ENCODE measurements at regions not wholly inside any gene's neighbourhood (a gene's known extent, or its start where the extent isn't known, plus 50 kb on each side); places are given as distances from the start of the nearest gene placed in this dataset.
"Not testable (repeated sequence)": the region's sequence is repeated elsewhere in the genome, so short reads cannot be mapped to it uniquely, and the experiment has no call there.

DNA sequence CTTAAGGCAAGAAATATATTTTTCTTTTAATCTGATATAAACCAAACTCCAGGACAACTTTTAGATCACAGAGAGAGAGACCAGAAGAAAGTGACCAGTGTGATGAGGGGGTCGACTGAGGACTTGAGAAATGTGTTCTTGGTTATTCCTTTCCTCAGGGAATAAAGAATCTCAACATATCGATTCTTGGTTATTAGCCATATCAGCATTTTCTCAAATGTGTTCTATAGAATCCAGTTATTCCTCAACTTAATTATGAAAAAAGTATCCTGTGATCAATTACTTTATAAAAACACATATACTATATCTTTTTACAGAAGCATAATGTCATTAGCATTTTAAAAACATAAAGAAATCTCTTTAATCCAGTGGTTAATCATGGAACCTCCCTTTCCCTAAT is 222.1 kb upstream of the FAM3C start:
- no peak for DNase-seq

- DNase-seq, result no peak
Observed at GRCh38 chr7:121610243-121610642, 214.1 kb upstream of the FAM3C start.

- DNase-seq, result no peak
Observed at GRCh38 chr7:121609208-121609607, 213.1 kb upstream of the FAM3C start.

- DNase-seq, result no peak
Observed at GRCh38 chr7:121608785-121609184, 212.7 kb upstream of the FAM3C start.

DNA sequence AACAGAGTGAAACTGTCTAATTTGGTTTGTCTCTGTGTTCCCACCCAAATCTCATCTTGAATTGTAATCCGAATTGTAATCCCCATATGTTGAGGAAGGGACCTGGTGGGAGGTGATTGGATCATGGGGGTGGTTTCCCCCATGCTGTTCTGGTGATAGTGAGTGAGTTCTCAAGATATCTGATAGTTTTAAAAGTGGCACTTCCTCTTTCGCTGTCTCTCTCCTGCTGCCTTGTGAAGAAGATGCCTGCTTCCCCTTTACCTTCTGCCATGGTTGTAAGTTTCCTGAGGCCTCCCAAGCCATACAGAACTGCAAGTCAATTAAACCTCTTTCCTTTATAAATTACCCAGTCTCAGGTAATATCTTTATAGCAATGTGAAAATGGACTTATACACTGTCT is 212.1 kb upstream of the FAM3C start:
- not testable (repeated sequence) for DNase-seq

GRCh38 chr7:121605317-121605680 is 209.2 kb upstream of the FAM3C start:
- no peak for DNase-seq

- DNase-seq, result no peak
Observed at GRCh38 chr7:121604627-121605316, 208.7 kb upstream of the FAM3C start.

DNA sequence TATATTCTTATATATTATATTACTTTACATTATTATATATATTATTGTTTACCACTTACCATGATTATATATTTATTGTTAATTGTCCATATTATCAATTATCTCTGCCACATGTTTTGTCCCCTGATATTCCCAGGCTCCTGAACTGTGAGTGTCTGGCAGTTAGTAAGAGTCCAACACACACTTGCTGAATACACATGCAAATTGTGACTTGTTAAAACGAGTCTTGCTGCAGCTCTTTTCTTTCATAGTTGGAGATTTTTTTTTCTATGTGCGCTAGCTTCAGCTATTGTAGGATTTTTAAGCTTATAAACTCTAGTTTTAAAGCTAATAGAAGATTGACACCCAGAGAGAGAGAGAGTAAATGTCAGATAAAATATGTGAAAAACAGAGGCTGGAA is 207.8 kb upstream of the FAM3C start:
- no peak for DNase-seq

- no peak for DNase-seq
Observed at GRCh38 chr7:121599887-121600286, 203.8 kb upstream of the FAM3C start.

GRCh38 chr7:121595758-121596696 is 199.9 kb upstream of the FAM3C start:
- DNase-seq, result no peak

DNA sequence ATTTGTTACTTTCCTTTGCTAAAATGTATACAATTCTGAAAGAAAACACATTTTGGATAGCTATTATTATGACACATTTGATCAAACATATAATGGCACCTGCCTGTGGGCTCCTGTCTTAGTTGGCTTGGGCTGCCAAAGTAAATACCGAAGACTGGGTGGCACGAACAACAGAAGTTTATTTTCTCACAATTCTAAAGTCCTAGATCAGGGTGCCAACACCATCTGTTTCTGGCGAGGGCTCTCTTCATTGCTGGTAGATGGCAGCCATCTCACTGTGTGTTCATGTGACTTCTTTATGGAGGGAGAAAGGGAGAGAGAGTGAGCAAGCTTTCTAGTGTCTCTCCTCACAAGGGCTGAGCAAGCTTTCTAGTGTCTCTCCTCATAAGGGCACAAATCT is 195.8 kb upstream of the FAM3C start:
- no peak for DNase-seq

GRCh38 chr7:121587435-121587834 is 191.3 kb upstream of the FAM3C start:
- no peak for DNase-seq

- DNase-seq, result no peak
Observed at GRCh38 chr7:121582258-121582657, 186.2 kb upstream of the FAM3C start.

- DNase-seq, result no peak
Observed at GRCh38 chr7:121579639-121580038, 183.5 kb upstream of the FAM3C start.

- peak; percentile 4 for DNase-seq
Observed at GRCh38 chr7:121578669-121579068, 182.6 kb upstream of the FAM3C start.

- no peak for DNase-seq
Observed at GRCh38 chr7:121576148-121576917, 180.2 kb upstream of the FAM3C start.

DNA sequence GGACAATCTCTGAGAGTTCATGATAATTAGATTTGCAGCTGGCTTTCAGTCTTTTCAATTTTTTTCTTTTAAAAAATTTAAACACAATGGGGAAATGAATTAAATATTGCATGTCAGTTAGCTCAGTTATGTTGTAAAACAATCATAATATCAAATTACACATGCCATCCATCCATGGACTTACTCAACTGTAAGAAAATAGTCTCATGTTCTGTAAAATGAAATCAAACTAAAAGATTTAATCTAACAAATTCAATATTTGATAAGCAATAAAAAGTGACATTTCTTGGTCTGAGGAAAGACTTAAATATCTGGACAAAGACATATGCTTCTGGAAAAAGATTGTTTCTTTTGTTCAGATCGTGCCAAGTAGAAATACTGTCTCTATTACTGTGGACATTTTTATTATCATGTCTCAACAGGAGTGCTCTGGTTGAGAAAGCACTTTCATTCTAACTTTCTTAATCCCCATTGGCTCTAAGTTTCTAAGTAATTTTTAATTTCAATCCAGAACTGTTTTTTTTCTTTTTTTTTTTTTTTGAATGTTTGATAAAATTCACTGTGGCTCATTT is 179.2 kb upstream of the FAM3C start:
- no peak for DNase-seq

DNA sequence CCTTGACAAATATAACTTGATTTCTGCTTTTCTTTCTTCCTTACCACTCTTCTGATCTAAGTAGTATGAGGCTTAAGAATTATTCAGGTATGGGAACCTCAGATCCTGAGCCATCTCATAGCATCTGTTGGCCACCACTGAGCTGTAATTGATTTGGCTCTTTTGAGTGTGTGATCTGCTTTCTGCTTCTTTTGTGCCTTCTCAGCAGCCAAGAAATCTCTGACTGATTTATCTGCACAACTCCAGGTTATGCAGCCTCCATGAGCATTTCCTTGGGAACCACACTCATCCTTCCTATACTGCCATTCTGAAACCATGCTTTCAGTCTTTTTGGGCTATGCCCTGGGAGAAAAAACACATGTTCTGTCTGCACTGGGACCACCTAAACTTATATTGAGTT is 178.0 kb upstream of the FAM3C start:
- no peak for DNase-seq

DNA sequence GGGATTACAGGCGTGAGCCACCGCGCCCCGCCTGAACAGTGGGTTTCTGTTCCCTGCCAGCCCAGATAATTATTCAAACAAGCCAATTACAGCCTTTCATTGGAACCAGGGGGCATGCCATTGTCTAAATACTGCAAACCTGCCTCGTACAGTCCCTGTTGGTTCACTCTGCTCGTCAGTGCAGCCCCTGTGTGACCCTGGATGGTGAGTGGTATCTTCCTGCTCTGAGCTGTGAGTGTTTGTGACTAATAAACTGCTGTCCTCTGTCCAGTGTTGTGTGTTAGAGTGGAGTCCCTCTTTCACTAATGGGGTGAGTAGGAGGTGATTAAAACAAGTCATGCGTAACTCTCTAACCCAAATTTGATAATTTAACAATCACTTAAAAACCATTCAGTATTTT is 176.5 kb upstream of the FAM3C start:
- no peak for DNase-seq

DNA sequence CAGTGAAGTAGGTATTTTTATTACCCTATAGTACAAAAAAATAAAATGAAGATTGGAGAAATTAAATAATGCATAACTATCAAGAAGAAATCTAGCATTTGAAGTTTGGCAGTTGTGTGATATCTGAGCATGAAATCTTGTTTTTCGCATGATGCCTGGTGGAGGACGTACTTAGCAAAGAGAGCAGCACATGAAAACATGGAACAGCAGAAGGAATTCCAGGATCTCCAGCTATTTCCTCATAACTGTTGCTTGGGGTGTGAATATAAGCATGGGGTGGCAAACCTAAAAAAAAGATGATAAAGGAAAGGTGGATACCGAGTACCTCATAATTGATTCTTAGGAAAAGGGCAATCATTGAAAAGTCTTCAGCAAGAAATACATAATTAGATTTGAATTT is 174.3 kb upstream of the FAM3C start:
- DNase-seq, result no peak

- DNase-seq, result no peak
Observed at GRCh38 chr7:121563177-121563576, 167.1 kb upstream of the FAM3C start.

DNA sequence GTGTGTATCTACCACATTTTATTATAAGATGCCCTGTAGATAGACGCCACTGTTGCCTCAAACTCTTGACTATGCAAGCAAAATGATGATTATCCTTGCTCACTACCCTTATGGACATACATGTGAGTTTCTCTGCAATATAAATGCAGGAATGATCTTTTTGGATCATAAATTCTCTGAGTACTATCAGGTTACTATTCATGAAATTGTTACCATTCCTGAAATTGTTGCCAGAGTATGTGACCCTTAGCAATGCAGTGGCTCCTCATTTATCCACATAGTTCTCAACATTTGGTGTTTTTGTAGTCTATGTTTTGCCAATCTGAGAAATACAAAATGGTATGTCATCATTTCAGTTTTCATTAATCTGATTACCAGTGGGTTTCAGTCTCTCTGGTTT is 166.2 kb upstream of the FAM3C start:
- no peak for DNase-seq

DNA sequence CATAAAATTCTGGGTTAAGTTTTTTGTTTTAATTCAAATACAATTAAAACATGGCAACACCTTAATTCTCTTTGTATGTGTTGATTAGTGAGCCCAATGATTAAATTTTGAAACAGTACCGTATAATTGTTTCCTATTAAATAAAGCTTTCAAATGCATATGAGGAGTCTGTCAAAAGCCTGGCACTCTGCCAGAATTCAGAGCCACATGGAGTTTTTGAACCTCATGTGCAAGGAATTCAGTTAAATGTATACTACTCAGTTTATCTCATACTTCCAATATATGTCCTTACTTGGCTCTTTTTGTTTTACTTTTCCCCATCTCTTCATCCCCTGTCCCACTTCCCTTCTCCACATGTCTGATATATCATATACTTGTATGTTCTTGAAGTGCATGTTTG is 165.6 kb upstream of the FAM3C start:
- DNase-seq, result no peak

Measured in activated CD4-positive, alpha-beta T cell treated with anti-CD3 and anti-CD28 coated beads, Interleukin-10, Interleukin-2, amounts not matched to agents 100 ng/mL and 50 ng/mL, durations not matched to agents 16 hours and 8 hours (primary cell).